Upper lobe of left lung (tissue), 4 donors: ENCODE measurements at regions not wholly inside any gene's neighbourhood (a gene's known extent, or its start where the extent isn't known, plus 50 kb on each side); places are given as distances from the start of the nearest gene placed in this dataset.

ENCODE experiments used
- EP300 ChIP-seq, 4 donors: sonication (generic); formaldehyde crosslinking; IDR thresholded peaks; one replicate each; pipeline ENCODE4 v1.5.1; 2017; ENCODE audit warnings: antibody characterized with exemption in 4 of 4, control low read depth in 2 of 4
- POLR2A ChIP-seq, 4 donors: fragments of 450-650 bp; IDR thresholded peaks; one replicate each; pipeline ENCODE4 v1.5.1; 2016 to 2017; ENCODE audit warnings: antibody characterized with exemption in 4 of 4, mild to moderate bottlenecking in 2 of 4
- POLR2AphosphoS5 ChIP-seq, 2 donors: sonication (generic); formaldehyde crosslinking; IDR thresholded peaks; one replicate each; pipeline ENCODE4 v1.5.1; 2017; ENCODE audit warnings: antibody characterized with exemption in 2 of 2
- TF ChIP-seq, protein P1 (sequence below), 6 experiments: fragments of 450-650 bp in 4 of 6; fragments of 200-600 bp in 2 of 6; sonication (generic) in 2 of 6; IDR thresholded peaks; one replicate each; pipeline ENCODE4 v1.5.1; 2016 to 2019; ENCODE audit warnings: antibody characterized with exemption in 6 of 6

DNA sequence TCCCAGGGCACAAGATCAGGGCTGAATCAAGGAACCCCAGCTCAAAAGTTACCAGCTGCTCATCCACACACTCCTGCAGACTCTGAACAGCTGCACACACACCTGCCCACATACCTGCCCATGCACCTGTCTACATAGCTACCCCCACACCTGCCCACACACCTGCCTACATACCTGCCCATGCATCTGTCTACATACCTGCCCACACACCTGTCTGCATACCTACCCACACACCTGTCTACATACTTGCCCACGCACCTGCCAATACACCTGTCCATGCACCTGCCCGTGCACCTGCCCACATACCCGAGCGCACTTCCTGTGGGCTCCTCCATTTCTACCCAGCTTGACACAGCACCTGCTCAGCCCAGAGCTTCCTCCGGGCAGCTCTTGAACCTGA is 122.8 kb upstream of the AGAP1 start:
- TF ChIP-seq, protein P1, sequence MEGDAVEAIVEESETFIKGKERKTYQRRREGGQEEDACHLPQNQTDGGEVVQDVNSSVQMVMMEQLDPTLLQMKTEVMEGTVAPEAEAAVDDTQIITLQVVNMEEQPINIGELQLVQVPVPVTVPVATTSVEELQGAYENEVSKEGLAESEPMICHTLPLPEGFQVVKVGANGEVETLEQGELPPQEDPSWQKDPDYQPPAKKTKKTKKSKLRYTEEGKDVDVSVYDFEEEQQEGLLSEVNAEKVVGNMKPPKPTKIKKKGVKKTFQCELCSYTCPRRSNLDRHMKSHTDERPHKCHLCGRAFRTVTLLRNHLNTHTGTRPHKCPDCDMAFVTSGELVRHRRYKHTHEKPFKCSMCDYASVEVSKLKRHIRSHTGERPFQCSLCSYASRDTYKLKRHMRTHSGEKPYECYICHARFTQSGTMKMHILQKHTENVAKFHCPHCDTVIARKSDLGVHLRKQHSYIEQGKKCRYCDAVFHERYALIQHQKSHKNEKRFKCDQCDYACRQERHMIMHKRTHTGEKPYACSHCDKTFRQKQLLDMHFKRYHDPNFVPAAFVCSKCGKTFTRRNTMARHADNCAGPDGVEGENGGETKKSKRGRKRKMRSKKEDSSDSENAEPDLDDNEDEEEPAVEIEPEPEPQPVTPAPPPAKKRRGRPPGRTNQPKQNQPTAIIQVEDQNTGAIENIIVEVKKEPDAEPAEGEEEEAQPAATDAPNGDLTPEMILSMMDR (IDR thresholded peaks at IDR 0.05), result no peak
- TF ChIP-seq POLR2A (IDR thresholded peaks at IDR 0.05) (no peak), EP300 (IDR thresholded peaks at IDR 0.05) (no peak), POLR2AphosphoS5 (IDR thresholded peaks at IDR 0.05) (no peak)
